ENCODE measurements at regions not wholly inside any gene's neighbourhood (a gene's known extent, or its start where the extent isn't known, plus 50 kb on each side); places are given as distances from the start of the nearest gene placed in this dataset.
"Not testable (repeated sequence)": the region's sequence is repeated elsewhere in the genome, so short reads cannot be mapped to it uniquely, and the experiment has no call there.

- CTCF ChIA-PET = no interaction called here
- no peak overlapping the region for H3K4me3 ChIP-seq (ENCODE audit: low read depth, low read length, poor library complexity, severe bottlenecking)
- TF ChIP-seq CTCF (conservative IDR thresholded peaks at IDR 0.05; ENCODE audit: low read depth, low read length) (no peak), EZH2 (IDR thresholded peaks at IDR 0.05; ENCODE audit: borderline replicate concordance, low read depth, low read length, poor library complexity, severe bottlenecking) (no peak)
- intact Hi-C loops (cut with micrococcal nuclease; ENCODE audit: unreplicated experiment) = no loop called here
- no peak for DNase-seq (ENCODE audit: low spot score)
- H3K27me3 ChIP-seq (replicated peaks; ENCODE audit: insufficient read depth, low read depth, low read length, poor library complexity) = no peaks in the 10 kb centered on the region
- peaks cover 11% of the 10 kb centered on the region for H3K4me1 ChIP-seq (ENCODE audit: insufficient read depth, low read length, poor library complexity, severe bottlenecking)
- POLR2A ChIA-PET (ENCODE audit: low non-redundant PET) = interaction anchor here (0.8 kb wide), 1 partner anchor 487 kb away, joined by 12 read pairs; no protein-coding TSS in a partner anchor
- H3K36me3 ChIP-seq (ENCODE audit: insufficient read depth, low read length, poor library complexity, severe bottlenecking) = no peaks in the 10 kb centered on the region
- no TSS peak for BruUV-seq (replicated peaks)
- H3K27ac ChIP-seq (ENCODE audit: low read depth, low read length, poor library complexity, severe bottlenecking) = no peak overlapping the region
- no peaks in the 10 kb centered on the region for H3K9me3 ChIP-seq (ENCODE audit: low read depth, low read length, poor library complexity, severe bottlenecking)
Measured at GRCh38 chr2:18045230-18045629, 166.8 kb downstream of the KCNS3 start.

DNA sequence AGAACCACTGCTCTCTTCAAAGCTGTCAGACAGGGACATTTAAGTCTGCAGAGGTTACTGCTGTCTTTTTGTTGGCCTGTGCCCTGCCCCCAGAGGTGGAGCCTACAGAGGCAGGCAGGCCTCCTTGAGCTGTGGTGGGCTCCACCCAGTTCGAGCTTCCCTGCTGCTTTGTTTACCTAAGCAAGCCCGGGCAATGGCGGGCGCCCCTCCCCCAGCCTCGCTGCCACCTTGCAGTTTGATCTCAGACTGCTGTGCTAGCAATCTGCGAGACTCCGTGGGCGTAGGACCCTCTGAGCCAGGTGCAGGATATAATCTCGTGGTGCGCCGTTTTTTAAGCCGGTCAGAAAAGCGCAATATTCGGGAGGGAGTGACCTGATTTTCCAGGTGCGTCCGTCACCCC, 138.9 kb downstream of the KCNS3 start:
- H3K27ac ChIP-seq (ENCODE audit: low read depth, low read length, poor library complexity, severe bottlenecking); H3K9me3 ChIP-seq (ENCODE audit: low read depth, low read length, poor library complexity, severe bottlenecking); intact Hi-C loops (cut with micrococcal nuclease; ENCODE audit: unreplicated experiment); DNase-seq (ENCODE audit: low spot score); POLR2A ChIA-PET (ENCODE audit: low non-redundant PET); H3K36me3 ChIP-seq (ENCODE audit: insufficient read depth, low read length, poor library complexity, severe bottlenecking); H3K27me3 ChIP-seq (replicated peaks; ENCODE audit: insufficient read depth, low read depth, low read length, poor library complexity); H3K4me3 ChIP-seq (ENCODE audit: low read depth, low read length, poor library complexity, severe bottlenecking); H3K4me1 ChIP-seq (ENCODE audit: insufficient read depth, low read length, poor library complexity, severe bottlenecking); CTCF ChIA-PET; BruUV-seq (replicated peaks): not testable (repeated sequence)

DNA sequence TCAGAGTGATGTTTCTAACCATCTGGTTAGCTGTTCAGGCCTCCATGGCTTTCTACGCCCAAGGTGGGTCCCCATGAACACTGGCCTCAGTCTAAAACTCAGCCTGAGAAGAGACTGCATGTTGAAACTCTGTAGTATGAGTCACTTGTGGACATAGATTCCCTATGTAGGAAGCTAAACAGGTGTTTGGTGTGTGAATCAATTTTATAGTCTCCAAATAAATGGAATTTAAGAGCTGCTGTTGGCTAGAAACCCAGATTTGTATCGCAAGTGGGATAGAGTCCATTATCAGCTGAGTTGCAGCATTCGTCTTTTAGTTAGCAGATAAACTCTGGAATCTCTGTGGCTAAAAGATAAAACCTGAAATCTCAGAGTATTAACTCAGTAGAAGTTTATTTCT, 131.4 kb downstream of the KCNS3 start:
- H3K4me1 ChIP-seq (ENCODE audit: insufficient read depth, low read length, poor library complexity, severe bottlenecking) = no peaks in the 10 kb centered on the region
- ChIA-PET POLR2A (ENCODE audit: low non-redundant PET) (no interaction called here), CTCF (no interaction called here)
- no TSS peak for BruUV-seq (replicated peaks)
- TF ChIP-seq CTCF (conservative IDR thresholded peaks at IDR 0.05; ENCODE audit: low read depth, low read length) = no peak
- no peak for TF ChIP-seq EZH2 (IDR thresholded peaks at IDR 0.05; ENCODE audit: borderline replicate concordance, low read depth, low read length, poor library complexity, severe bottlenecking)
- intact Hi-C loops (cut with micrococcal nuclease; ENCODE audit: unreplicated experiment) = no loop called here
- H3K27ac ChIP-seq (ENCODE audit: low read depth, low read length, poor library complexity, severe bottlenecking) = no peak overlapping the region
- no peak overlapping the region for H3K4me3 ChIP-seq (ENCODE audit: low read depth, low read length, poor library complexity, severe bottlenecking)
- no peak for DNase-seq (ENCODE audit: low spot score)
- no peaks in the 10 kb centered on the region for H3K9me3 ChIP-seq (ENCODE audit: low read depth, low read length, poor library complexity, severe bottlenecking)
- H3K36me3 ChIP-seq (ENCODE audit: insufficient read depth, low read length, poor library complexity, severe bottlenecking) = no peaks in the 10 kb centered on the region
- no peaks in the 10 kb centered on the region for H3K27me3 ChIP-seq (replicated peaks; ENCODE audit: insufficient read depth, low read depth, low read length, poor library complexity)

GRCh38 chr2:18005411-18005810, 126.9 kb downstream of the KCNS3 start:
- no peaks in the 10 kb centered on the region for H3K27me3 ChIP-seq (replicated peaks; ENCODE audit: insufficient read depth, low read depth, low read length, poor library complexity)
- no peaks in the 10 kb centered on the region for H3K9me3 ChIP-seq (ENCODE audit: low read depth, low read length, poor library complexity, severe bottlenecking)
- no peak overlapping the region for H3K27ac ChIP-seq (ENCODE audit: low read depth, low read length, poor library complexity, severe bottlenecking)
- ChIA-PET CTCF (no interaction called here), POLR2A (ENCODE audit: low non-redundant PET) (no interaction called here)
- intact Hi-C loops (cut with micrococcal nuclease; ENCODE audit: unreplicated experiment) = no loop called here
- no peak for DNase-seq (ENCODE audit: low spot score)
- H3K36me3 ChIP-seq (ENCODE audit: insufficient read depth, low read length, poor library complexity, severe bottlenecking) = no peaks in the 10 kb centered on the region
- no peak overlapping the region for H3K4me3 ChIP-seq (ENCODE audit: low read depth, low read length, poor library complexity, severe bottlenecking)
- no TSS peak for BruUV-seq (replicated peaks)
- H3K4me1 ChIP-seq (ENCODE audit: insufficient read depth, low read length, poor library complexity, severe bottlenecking) = no peaks in the 10 kb centered on the region
- TF ChIP-seq EZH2 (IDR thresholded peaks at IDR 0.05; ENCODE audit: borderline replicate concordance, low read depth, low read length, poor library complexity, severe bottlenecking) = no peak
- TF ChIP-seq CTCF (conservative IDR thresholded peaks at IDR 0.05; ENCODE audit: low read depth, low read length) = no peak

Data from A673 (cell line).